KMS-11 (cell line): ENCODE measurements at regions not wholly inside any gene's neighbourhood (a gene's known extent, or its start where the extent isn't known, plus 50 kb on each side); places are given as distances from the start of the nearest gene placed in this dataset.

ENCODE experiments used
- H2AFZ ChIP-seq: fragments of 200-600 bp; sonication (generic); 2 replicates; pipeline ENCODE4 v1.6.1; 2016; ENCODE audit warnings: antibody characterized with exemption, mixed run types, low read depth
- H3K27ac ChIP-seq: fragments of 200-600 bp; sonication (generic); 2 replicates; pipeline ENCODE4 v1.6.1; 2016; ENCODE audit warnings: mild to moderate bottlenecking, mixed run types
- H3K27me3 ChIP-seq: fragments of 200-600 bp; sonication (generic); 2 replicates; pipeline ENCODE4 v1.6.1; 2017; ENCODE audit warnings: mild to moderate bottlenecking, low read depth, mixed run types, moderate library complexity; ENCODE audit not compliant: insufficient read depth
- H3K36me3 ChIP-seq: fragments of 200-600 bp; sonication (generic); 2 replicates; pipeline ENCODE4 v1.6.1; 2017; ENCODE audit warnings: mild to moderate bottlenecking, mixed run types; ENCODE audit not compliant: insufficient read depth
- H3K4me1 ChIP-seq: fragments of 200-600 bp; sonication (generic); 2 replicates; pipeline ENCODE4 v1.6.1; 2016; ENCODE audit warnings: mild to moderate bottlenecking, low read depth, mixed run types; ENCODE audit not compliant: poor library complexity, severe bottlenecking
- H3K4me2 ChIP-seq: fragments of 200-600 bp; sonication (generic); 2 replicates; pipeline ENCODE4 v1.7.0; 2016; ENCODE audit warnings: mild to moderate bottlenecking, mixed run types
- H3K4me3 ChIP-seq: fragments of 200-600 bp; sonication (generic); IDR thresholded peaks from 2 replicates; pipeline ENCODE4 v1.6.1; 2017; ENCODE audit warnings: low read depth, low read length, mixed read lengths; ENCODE audit not compliant: insufficient read depth
- H3K79me2 ChIP-seq: fragments of 200-600 bp; sonication (generic); 2 replicates; pipeline ENCODE4 v1.6.1; 2016; ENCODE audit warnings: low read depth, mixed run types; ENCODE audit not compliant: insufficient read depth
- H3K9ac ChIP-seq: fragments of 200-600 bp; sonication (generic); 2 replicates; pipeline ENCODE4 v1.6.1; 2016; ENCODE audit warnings: mild to moderate bottlenecking, mixed run types
- H4K20me1 ChIP-seq: fragments of 200-600 bp; sonication (generic); 2 replicates; pipeline ENCODE4 v1.6.1; 2016; ENCODE audit warnings: mild to moderate bottlenecking, mixed run types; ENCODE audit not compliant: insufficient read depth
- CTCF ChIP-seq: fragments of 200-600 bp; sonication (generic); conservative IDR thresholded peaks from 2 replicates; pipeline ENCODE4 v1.6.1; 2017; ENCODE audit warnings: low read depth, mild to moderate bottlenecking, antibody characterized with exemption, low read length, moderate library complexity, mixed read lengths

- Histone ChIP-seq H3K36me3 (no peaks in the 10 kb centered on the region), H2AFZ (no peak overlapping the region), H3K9ac (no peak overlapping the region), H4K20me1 (no peaks in the 10 kb centered on the region), H3K4me3 (no peak overlapping the region), H3K27ac (no peak overlapping the region), H3K4me1 (no peaks in the 10 kb centered on the region), H3K4me2 (no peak overlapping the region), H3K79me2 (no peaks in the 10 kb centered on the region), H3K27me3 (no peaks in the 10 kb centered on the region)
- no peak for TF ChIP-seq CTCF
Observed at GRCh38 chr3:181966393-181966792, 254.7 kb downstream of the SOX2 start.

GRCh38 chr3:181969925-181970324 is 258.2 kb downstream of the SOX2 start:
- no peak for TF ChIP-seq CTCF
- no peak overlapping the region for H3K27ac ChIP-seq

GRCh38 chr3:181971424-181971823 is 259.7 kb downstream of the SOX2 start:
- no peak overlapping the region for H3K9ac ChIP-seq
- no peak for TF ChIP-seq CTCF
- H4K20me1 ChIP-seq, result no peaks in the 10 kb centered on the region
- no peaks in the 10 kb centered on the region for H3K36me3 ChIP-seq
- no peaks in the 10 kb centered on the region for H3K27me3 ChIP-seq
- H3K4me1 ChIP-seq, result no peaks in the 10 kb centered on the region
- no peak overlapping the region for H2AFZ ChIP-seq
- no peak overlapping the region for H3K4me3 ChIP-seq
- H3K27ac ChIP-seq, result no peak overlapping the region
- H3K4me2 ChIP-seq, result no peak overlapping the region
- H3K79me2 ChIP-seq, result no peaks in the 10 kb centered on the region

More at GRCh38 chr3:181969925-181970324, 258.2 kb downstream of the SOX2 start:
- H3K4me3 ChIP-seq, result no peak overlapping the region
- H3K36me3 ChIP-seq, result no peaks in the 10 kb centered on the region
- no peaks in the 10 kb centered on the region for H4K20me1 ChIP-seq
- H2AFZ ChIP-seq, result no peak overlapping the region
- no peaks in the 10 kb centered on the region for H3K79me2 ChIP-seq
- H3K4me2 ChIP-seq, result no peak overlapping the region
- H3K4me1 ChIP-seq, result no peaks in the 10 kb centered on the region
- no peak overlapping the region for H3K9ac ChIP-seq
- no peaks in the 10 kb centered on the region for H3K27me3 ChIP-seq

GRCh38 chr3:181974198-181974597 is 262.5 kb downstream of the SOX2 start:
- no peak overlapping the region for H3K27ac ChIP-seq
- H3K4me3 ChIP-seq, result no peak overlapping the region
- H3K4me2 ChIP-seq, result no peak overlapping the region
- H3K79me2 ChIP-seq, result no peaks in the 10 kb centered on the region
- H3K4me1 ChIP-seq, result no peaks in the 10 kb centered on the region
- no peaks in the 10 kb centered on the region for H4K20me1 ChIP-seq
- no peaks in the 10 kb centered on the region for H3K36me3 ChIP-seq
- no peaks in the 10 kb centered on the region for H3K27me3 ChIP-seq
- no peak overlapping the region for H2AFZ ChIP-seq
- no peak overlapping the region for H3K9ac ChIP-seq
- TF ChIP-seq CTCF, result no peak
